H9 (cell line): ENCODE measurements at regions not wholly inside any gene's neighbourhood (a gene's known extent, or its start where the extent isn't known, plus 50 kb on each side); places are given as distances from the start of the nearest gene placed in this dataset.

Experiments used
- DNase-seq: peaks from one replicate; pipeline ENCODE4 v3.0.0-alpha.2; 2017
- H2AFZ ChIP-seq: one replicate; pipeline ENCODE4 v1.6.1; 2013; ENCODE audit warnings: mild to moderate bottlenecking, low read length, control low read depth, moderate library complexity
- H2AK5ac ChIP-seq: 2 replicates; pipeline ENCODE4 v1.6.1; 2013; ENCODE audit warnings: low read length, control low read depth, mixed read lengths; ENCODE audit not compliant: insufficient read length
- H2BK120ac ChIP-seq: one replicate; pipeline ENCODE4 v1.6.1; 2013; ENCODE audit warnings: low read depth, mild to moderate bottlenecking, low read length, control low read depth, inconsistent platforms; ENCODE audit not compliant: poor library complexity, severe bottlenecking
- H2BK12ac ChIP-seq: 2 replicates; pipeline ENCODE4 v1.6.1; 2013; ENCODE audit warnings: low read length, control low read depth, mixed read lengths, low read depth; ENCODE audit not compliant: insufficient read length
- H2BK15ac ChIP-seq: 2 replicates; pipeline ENCODE4 v1.6.1; 2013; ENCODE audit warnings: low read depth, low read length, control low read depth
- H2BK20ac ChIP-seq: one replicate; pipeline ENCODE4 v1.6.1; 2013; ENCODE audit warnings: low read depth, mild to moderate bottlenecking, low read length, control low read depth, inconsistent platforms; ENCODE audit not compliant: poor library complexity, severe bottlenecking
- H2BK5ac ChIP-seq: 2 replicates; pipeline ENCODE4 v1.6.1; 2013; ENCODE audit warnings: low read length, control low read depth, mixed read lengths; ENCODE audit not compliant: insufficient read length
- H3K14ac ChIP-seq: 2 replicates; pipeline ENCODE4 v1.6.1; 2013; ENCODE audit warnings: low read length, control low read depth; ENCODE audit not compliant: insufficient read depth
- H3K18ac ChIP-seq: 2 replicates; pipeline ENCODE4 v1.6.1; 2013; ENCODE audit warnings: low read depth, mild to moderate bottlenecking, mixed read lengths, low read length, control low read depth; ENCODE audit not compliant: insufficient read length
- H3K23ac ChIP-seq: 2 replicates; pipeline ENCODE4 v1.6.1; 2013; ENCODE audit warnings: low read length, control low read depth, mixed read lengths, low read depth; ENCODE audit not compliant: insufficient read length
- H3K23me2 ChIP-seq: 2 replicates; pipeline ENCODE4 v1.6.1; 2013; ENCODE audit warnings: low read depth, mild to moderate bottlenecking, mixed read lengths, low read length, control low read depth; ENCODE audit not compliant: insufficient read length, poor library complexity, severe bottlenecking
- H3K27ac ChIP-seq: 2 replicates; pipeline ENCODE4 v1.5.1; 2013; ENCODE audit warnings: low read length, control low read depth, mixed read lengths, low read depth; ENCODE audit not compliant: insufficient read length
- H3K27me3 ChIP-seq: 2 replicates; pipeline ENCODE4 v1.6.1; 2013; ENCODE audit warnings: low read length, control low read depth, inconsistent platforms; ENCODE audit not compliant: insufficient read depth
- H3K4ac ChIP-seq: 2 replicates; pipeline ENCODE4 v1.6.1; 2013; ENCODE audit warnings: low read depth, mild to moderate bottlenecking, control low read depth, inconsistent platforms, low read length, moderate library complexity
- H3K4me1 ChIP-seq: 2 replicates; pipeline ENCODE4 v1.6.1; 2013; ENCODE audit warnings: low read length, control low read depth, inconsistent platforms; ENCODE audit not compliant: insufficient read depth
- H3K4me2 ChIP-seq: 2 replicates; pipeline ENCODE4 v1.6.1; 2013; ENCODE audit warnings: low read length, control low read depth, mixed read lengths; ENCODE audit not compliant: insufficient read length, insufficient read depth
- H3K56ac ChIP-seq: 2 replicates; pipeline ENCODE4 v1.6.1; 2013; ENCODE audit warnings: low read depth, mild to moderate bottlenecking, mixed read lengths, low read length, control low read depth; ENCODE audit not compliant: insufficient read length
- H3K79me1 ChIP-seq: 2 replicates; pipeline ENCODE4 v1.6.1; 2013; ENCODE audit warnings: low read depth, mild to moderate bottlenecking, moderate library complexity, low read length, control low read depth, inconsistent platforms; ENCODE audit not compliant: insufficient read depth, poor library complexity, severe bottlenecking
- H3K79me2 ChIP-seq: 2 replicates; pipeline ENCODE4 v1.6.1; 2013; ENCODE audit warnings: low read length, control low read depth, inconsistent platforms; ENCODE audit not compliant: insufficient read depth
- H3K9ac ChIP-seq: 2 replicates; pipeline ENCODE4 v1.6.1; 2013; ENCODE audit warnings: low read length, control low read depth, mixed read lengths; ENCODE audit not compliant: insufficient read length; ENCODE audit errors: extremely low read depth
- H3K9me3 ChIP-seq: one replicate; pipeline ENCODE4 v1.6.1; 2013; ENCODE audit warnings: low read depth, low read length, inconsistent platforms; ENCODE audit not compliant: control insufficient read depth
- H3T11ph ChIP-seq: one replicate; pipeline ENCODE4 v1.6.1; 2013; ENCODE audit warnings: mild to moderate bottlenecking, low read length, control low read depth, inconsistent platforms
- H4K20me1 ChIP-seq: one replicate; pipeline ENCODE4 v1.6.1; 2013; ENCODE audit not compliant: control insufficient read depth, insufficient read length, insufficient read depth
- H4K5ac ChIP-seq: 2 replicates; pipeline ENCODE4 v1.6.1; 2013; ENCODE audit warnings: low read depth, mild to moderate bottlenecking, mixed read lengths, low read length, control low read depth; ENCODE audit not compliant: insufficient read length
- H4K8ac ChIP-seq: replicated peaks from 2 replicates; pipeline ENCODE4 v1.6.1; 2013; ENCODE audit warnings: low read length, control low read depth, mixed read lengths, low read depth; ENCODE audit not compliant: insufficient read length
- H4K91ac ChIP-seq: 2 replicates; pipeline ENCODE4 v1.6.1; 2013; ENCODE audit warnings: low read depth, mild to moderate bottlenecking, moderate library complexity, mixed read lengths, low read length, control low read depth; ENCODE audit not compliant: insufficient read length
- H3K27ac Mint-ChIP-seq, 3 experiments: 2 replicates in 2 of 3; 3 replicates in 1 of 3; pipeline ENCODE4 v1.8.0; 2020 to 2021; ENCODE audit warnings: mixed read lengths in 3 of 3, mild to moderate bottlenecking in 1 of 3, moderate library complexity in 1 of 3
- H3K27me3 Mint-ChIP-seq: 2 replicates; pipeline ENCODE4 v1.8.0; 2021; ENCODE audit warnings: low read depth, mild to moderate bottlenecking, moderate library complexity, mixed read lengths
- H3K36me3 Mint-ChIP-seq, 3 experiments: 2 replicates in 2 of 3; 3 replicates in 1 of 3; pipeline ENCODE4 v1.8.0; 2020 to 2021; ENCODE audit warnings: low read depth in 3 of 3, mixed read lengths in 3 of 3; ENCODE audit not compliant: insufficient read depth in 1 of 3
- H3K4me1 Mint-ChIP-seq, 2 experiments: 2 replicates each; pipeline ENCODE4 v1.8.0; 2020; ENCODE audit warnings: mixed read lengths in 2 of 2
- H3K4me3 Mint-ChIP-seq, 2 experiments: 2 replicates in 1 of 2; 3 replicates in 1 of 2; pipeline ENCODE4 v1.8.0; 2020 to 2021; ENCODE audit warnings: mild to moderate bottlenecking in 2 of 2, mixed read lengths in 2 of 2, moderate library complexity in 1 of 2
- H3K9me3 Mint-ChIP-seq, 2 experiments: 2 replicates in 1 of 2; 3 replicates in 1 of 2; pipeline ENCODE4 v1.8.0; 2020; ENCODE audit warnings: mild to moderate bottlenecking in 2 of 2, mixed read lengths in 2 of 2, moderate library complexity in 1 of 2
- WGBS: extraction: QIAGEN DNeasy Blood & Tissue Kit; methylation state at CpG from one replicate; pipeline ENCODE4 v1.1.7; 2013; ENCODE audit warnings: missing lambda C conversion rate, low lambda C conversion rate, mixed read lengths; ENCODE audit not compliant: insufficient read length; ENCODE audit errors: extremely low coverage; 5-methylcytosine and 5-hydroxymethylcytosine counted together
- TF ChIP-seq, protein P1 (sequence below): fragments of 200-600 bp; sonication (generic); conservative IDR thresholded peaks from 3 replicates; pipeline ENCODE4 v1.8.0; 2021; ENCODE audit warnings: antibody characterized with exemption, mild to moderate bottlenecking

DNA sequence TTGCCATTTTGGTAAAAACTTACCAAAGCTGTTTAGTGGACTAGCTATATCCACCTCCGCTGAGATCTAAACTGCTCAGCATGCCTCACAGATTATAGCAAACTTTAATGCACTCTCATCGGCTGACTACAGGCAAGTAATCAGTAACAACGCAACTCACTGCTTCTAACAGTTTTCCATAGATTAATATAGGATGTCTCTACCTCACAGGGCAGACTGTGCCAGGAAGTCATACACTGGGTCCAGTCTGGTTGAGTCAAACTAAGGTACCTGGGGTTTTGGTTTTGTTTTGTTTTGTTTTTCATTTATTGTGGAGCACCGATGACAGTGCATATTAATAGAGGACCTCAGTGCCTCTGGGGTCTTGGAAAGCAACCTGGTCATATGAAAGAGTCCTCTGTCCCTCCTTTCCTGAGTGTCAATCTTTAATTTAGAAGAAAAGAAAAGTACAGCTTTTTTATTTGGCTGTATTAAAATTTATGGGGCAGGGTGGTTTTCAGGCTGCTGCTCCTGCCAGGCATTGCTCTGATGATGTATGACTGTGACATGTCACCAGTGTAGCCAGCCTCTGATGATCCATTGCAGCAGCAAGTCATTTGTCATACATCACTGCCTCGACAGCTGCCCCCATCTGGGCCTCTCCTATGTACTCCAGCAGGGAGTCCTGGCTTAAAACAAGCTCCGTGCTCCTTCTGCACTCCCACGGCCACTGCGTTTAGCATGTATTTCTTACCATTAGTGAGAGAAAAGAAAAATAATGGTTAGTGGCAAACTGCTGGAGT is 854.1 kb downstream of the KCNJ2 start:
- Mint-ChIP-seq H3K36me3 (peaks cover 0 to 4% (median 0%) of the 10 kb centered on the region in 3 experiments; a peak in 1 of 7 replicates), H3K4me3 (no peak overlapping the region), H3K4me1 (no peaks in the 10 kb centered on the region; a peak in 1 of 4 replicates), H3K27me3 (peaks cover 28% of the 10 kb centered on the region), H3K27ac (no peak overlapping the region), H3K9me3 (no peaks in the 10 kb centered on the region; a peak in 1 of 5 replicates)
- no peak overlapping the region for H2AK5ac ChIP-seq
- no peak overlapping the region for H3K4ac ChIP-seq
- no peaks in the 10 kb centered on the region; the same call in 1 of the 2 replicates for H3K4me1 ChIP-seq
- TF ChIP-seq, protein P1, sequence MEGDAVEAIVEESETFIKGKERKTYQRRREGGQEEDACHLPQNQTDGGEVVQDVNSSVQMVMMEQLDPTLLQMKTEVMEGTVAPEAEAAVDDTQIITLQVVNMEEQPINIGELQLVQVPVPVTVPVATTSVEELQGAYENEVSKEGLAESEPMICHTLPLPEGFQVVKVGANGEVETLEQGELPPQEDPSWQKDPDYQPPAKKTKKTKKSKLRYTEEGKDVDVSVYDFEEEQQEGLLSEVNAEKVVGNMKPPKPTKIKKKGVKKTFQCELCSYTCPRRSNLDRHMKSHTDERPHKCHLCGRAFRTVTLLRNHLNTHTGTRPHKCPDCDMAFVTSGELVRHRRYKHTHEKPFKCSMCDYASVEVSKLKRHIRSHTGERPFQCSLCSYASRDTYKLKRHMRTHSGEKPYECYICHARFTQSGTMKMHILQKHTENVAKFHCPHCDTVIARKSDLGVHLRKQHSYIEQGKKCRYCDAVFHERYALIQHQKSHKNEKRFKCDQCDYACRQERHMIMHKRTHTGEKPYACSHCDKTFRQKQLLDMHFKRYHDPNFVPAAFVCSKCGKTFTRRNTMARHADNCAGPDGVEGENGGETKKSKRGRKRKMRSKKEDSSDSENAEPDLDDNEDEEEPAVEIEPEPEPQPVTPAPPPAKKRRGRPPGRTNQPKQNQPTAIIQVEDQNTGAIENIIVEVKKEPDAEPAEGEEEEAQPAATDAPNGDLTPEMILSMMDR, result no peak
- no peaks in the 10 kb centered on the region for H3K27me3 ChIP-seq
- H2BK12ac ChIP-seq, result no peak overlapping the region
- H3T11ph ChIP-seq, result no peak overlapping the region
- H3K14ac ChIP-seq, result no peak overlapping the region
- H4K20me1 ChIP-seq, result no peaks in the 10 kb centered on the region
- no peaks in the 10 kb centered on the region for H3K79me2 ChIP-seq
- H2AFZ ChIP-seq, result no peak overlapping the region
- H3K9me3 ChIP-seq, result no peaks in the 10 kb centered on the region
- no peak overlapping the region for H2BK120ac ChIP-seq
- no peaks in the 10 kb centered on the region for H3K23me2 ChIP-seq
- H3K18ac ChIP-seq, result no peak overlapping the region
- no peak overlapping the region for H2BK15ac ChIP-seq
- H3K23ac ChIP-seq, result no peak overlapping the region
- no peak overlapping the region for H4K8ac ChIP-seq
- no peak overlapping the region for H3K9ac ChIP-seq
- DNase-seq, result no peak
- no peak overlapping the region for H2BK20ac ChIP-seq
- no peak overlapping the region for H3K4me2 ChIP-seq
- no peak overlapping the region for H2BK5ac ChIP-seq
- WGBS, result no CpG with 5 or more reads among the region's 8 CpGs
- no peaks in the 10 kb centered on the region for H3K79me1 ChIP-seq
- H4K5ac ChIP-seq, result no peak overlapping the region
- H3K27ac ChIP-seq, result no peak overlapping the region
- no peak overlapping the region for H3K56ac ChIP-seq
- H4K91ac ChIP-seq, result no peak overlapping the region
